ENCODE measurements at regions not wholly inside any gene's neighbourhood (a gene's known extent, or its start where the extent isn't known, plus 50 kb on each side); places are given as distances from the start of the nearest gene placed in this dataset.

GRCh38 chr6:126548300-126548699, 208.4 kb downstream of the CENPW start:
- no peak for TF ChIP-seq CTCF (IDR thresholded peaks at IDR 0.05)
- Mint-ChIP-seq H3K4me3 (no peak overlapping the region), H3K4me1 (no peaks in the 10 kb centered on the region), H3K9me3 (peaks cover 10 to 12% of the 10 kb centered on the region in 2 donors), H3K36me3 (no peaks in the 10 kb centered on the region), H3K27me3 (ENCODE audit: low read depth in 2 of 2) (no peaks in the 10 kb centered on the region), H3K27ac (no peak overlapping the region)
- 71% methylated on average over 2 of the region's 2 CpGs for WGBS (ENCODE audit: insufficient coverage)
- DNase-seq (no peak), ATAC-seq (no peak)
- intact Hi-C loops (cut with micrococcal nuclease) = no loop called here
- no peaks in the 10 kb centered on the region for H3K36me3 ChIP-seq (ENCODE audit: control insufficient read depth, insufficient read depth, low read length)
- H3K27me3 ChIP-seq (ENCODE audit: control insufficient read depth, insufficient read depth, low read length) = no peaks in the 10 kb centered on the region
- no peaks in the 10 kb centered on the region for H3K4me1 ChIP-seq (ENCODE audit: control insufficient read depth, insufficient read depth, low read length)
- H3K9me3 ChIP-seq (ENCODE audit: control insufficient read depth, insufficient read depth, low read length) = no peaks in the 10 kb centered on the region
- H3K27ac ChIP-seq (ENCODE audit: low read length) = no peak overlapping the region
- H3K4me3 ChIP-seq (ENCODE audit: low read length) = no peak overlapping the region

- no peak for TF ChIP-seq CTCF (IDR thresholded peaks at IDR 0.05)
- H3K9me3 ChIP-seq (ENCODE audit: control insufficient read depth, insufficient read depth, low read length) = no peaks in the 10 kb centered on the region
- DNase-seq = no peak
- ATAC-seq = no peak
- no peak overlapping the region for H3K4me3 Mint-ChIP-seq
- H3K36me3 Mint-ChIP-seq = no peaks in the 10 kb centered on the region
- no peaks in the 10 kb centered on the region for H3K27me3 ChIP-seq (ENCODE audit: control insufficient read depth, insufficient read depth, low read length)
- H3K27me3 Mint-ChIP-seq (ENCODE audit: low read depth in 2 of 2) = no peaks in the 10 kb centered on the region
- 89% methylated on average over 5 of the region's 5 CpGs for WGBS (ENCODE audit: insufficient coverage)
- no peaks in the 10 kb centered on the region for H3K4me1 ChIP-seq (ENCODE audit: control insufficient read depth, insufficient read depth, low read length)
- H3K4me1 Mint-ChIP-seq = no peaks in the 10 kb centered on the region
- no peak overlapping the region for H3K27ac ChIP-seq (ENCODE audit: low read length)
- no peaks in the 10 kb centered on the region for H3K36me3 ChIP-seq (ENCODE audit: control insufficient read depth, insufficient read depth, low read length)
- H3K9me3 Mint-ChIP-seq = peaks cover 8 to 10% of the 10 kb centered on the region in 2 donors
- H3K27ac Mint-ChIP-seq = no peak overlapping the region
- intact Hi-C loops (cut with micrococcal nuclease) = no loop called here
- no peak overlapping the region for H3K4me3 ChIP-seq (ENCODE audit: low read length)
Measured at GRCh38 chr6:126550323-126550722, 210.4 kb downstream of the CENPW start.

DNA sequence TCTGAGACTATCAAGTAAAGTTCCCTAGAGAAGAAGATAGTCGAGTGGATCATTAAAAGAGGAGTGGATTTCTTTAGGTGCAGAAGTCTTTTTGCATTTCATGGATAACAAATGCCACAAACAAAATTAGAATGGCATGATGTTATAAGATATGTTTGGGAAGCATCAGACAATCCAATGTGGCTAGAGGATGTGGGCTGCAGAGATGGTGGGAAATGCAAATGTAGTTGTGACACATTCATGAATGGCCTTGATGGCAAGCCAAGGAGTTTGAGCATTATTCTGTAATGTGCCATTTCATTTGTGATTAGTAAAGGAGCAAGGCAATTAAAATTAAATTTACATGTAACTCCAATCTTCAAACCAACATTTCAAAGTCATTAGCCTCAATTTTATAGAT, 211.9 kb downstream of the CENPW start:
- no peaks in the 10 kb centered on the region for H3K4me1 Mint-ChIP-seq
- no peaks in the 10 kb centered on the region for H3K9me3 ChIP-seq (ENCODE audit: control insufficient read depth, insufficient read depth, low read length)
- no peaks in the 10 kb centered on the region for H3K27me3 Mint-ChIP-seq (ENCODE audit: low read depth in 2 of 2)
- peaks cover 9 to 10% of the 10 kb centered on the region in 2 donors for H3K9me3 Mint-ChIP-seq
- intact Hi-C loops (cut with micrococcal nuclease) = no loop called here
- H3K4me3 ChIP-seq (ENCODE audit: low read length) = no peak overlapping the region
- no peak overlapping the region for H3K4me3 Mint-ChIP-seq
- no peaks in the 10 kb centered on the region for H3K4me1 ChIP-seq (ENCODE audit: control insufficient read depth, insufficient read depth, low read length)
- no peaks in the 10 kb centered on the region for H3K36me3 Mint-ChIP-seq
- H3K27ac ChIP-seq (ENCODE audit: low read length) = no peak overlapping the region
- ATAC-seq (no peak), DNase-seq (no peak)
- WGBS (ENCODE audit: insufficient coverage) = 75% methylated on average over 1 of the region's 1 CpG
- H3K27ac Mint-ChIP-seq = no peak overlapping the region
- no peaks in the 10 kb centered on the region for H3K27me3 ChIP-seq (ENCODE audit: control insufficient read depth, insufficient read depth, low read length)
- no peak for TF ChIP-seq CTCF (IDR thresholded peaks at IDR 0.05)
- no peaks in the 10 kb centered on the region for H3K36me3 ChIP-seq (ENCODE audit: control insufficient read depth, insufficient read depth, low read length)

GRCh38 chr6:126553854-126554253, 213.9 kb downstream of the CENPW start:
- Mint-ChIP-seq H3K27ac (no peak overlapping the region), H3K4me1 (no peaks in the 10 kb centered on the region), H3K27me3 (ENCODE audit: low read depth in 2 of 2) (no peaks in the 10 kb centered on the region), H3K4me3 (no peak overlapping the region), H3K36me3 (no peaks in the 10 kb centered on the region), H3K9me3 (peaks cover 7 to 10% of the 10 kb centered on the region in 2 donors)
- peaks cover 4% of the 10 kb centered on the region for H3K9me3 ChIP-seq (ENCODE audit: control insufficient read depth, insufficient read depth, low read length)
- no peaks in the 10 kb centered on the region for H3K4me1 ChIP-seq (ENCODE audit: control insufficient read depth, insufficient read depth, low read length)
- DNase-seq = no peak
- no CpG with 5 or more reads among the region's 1 CpG for WGBS (ENCODE audit: insufficient coverage)
- no peaks in the 10 kb centered on the region for H3K27me3 ChIP-seq (ENCODE audit: control insufficient read depth, insufficient read depth, low read length)
- no peak for ATAC-seq
- H3K27ac ChIP-seq (ENCODE audit: low read length) = no peak overlapping the region
- no peaks in the 10 kb centered on the region for H3K36me3 ChIP-seq (ENCODE audit: control insufficient read depth, insufficient read depth, low read length)
- no peak for TF ChIP-seq CTCF (IDR thresholded peaks at IDR 0.05)
- intact Hi-C loops (cut with micrococcal nuclease) = no loop called here
- no peak overlapping the region for H3K4me3 ChIP-seq (ENCODE audit: low read length)
